IPS DF 6.9 (cell line): ENCODE measurements at regions not wholly inside any gene's neighbourhood (a gene's known extent, or its start where the extent isn't known, plus 50 kb on each side); places are given as distances from the start of the nearest gene placed in this dataset.

Source experiments
- DNase-seq: peaks from one replicate; pipeline ENCODE4 v3.0.0-alpha.2; 2013; ENCODE audit warnings: low read depth, low spot score
- H3K27ac ChIP-seq: one replicate; pipeline ENCODE4 v1.5.1; 2013; ENCODE audit warnings: low read length, control low read depth
- H3K27me3 ChIP-seq: 2 replicates; pipeline ENCODE4 v1.6.1; 2013; ENCODE audit warnings: mild to moderate bottlenecking, low read length; ENCODE audit not compliant: control insufficient read depth, insufficient read depth
- H3K36me3 ChIP-seq: 2 replicates; pipeline ENCODE4 v1.6.1; 2013; ENCODE audit warnings: low read length; ENCODE audit not compliant: control insufficient read depth, insufficient read depth
- H3K4me1 ChIP-seq: 2 replicates; pipeline ENCODE4 v1.6.1; 2013; ENCODE audit warnings: low read length; ENCODE audit not compliant: control insufficient read depth, insufficient read depth
- H3K4me3 ChIP-seq: 2 replicates; pipeline ENCODE4 v1.5.1; 2013; ENCODE audit warnings: mild to moderate bottlenecking, low read length
- H3K9me3 ChIP-seq: 2 replicates; pipeline ENCODE4 v1.6.1; 2013; ENCODE audit warnings: low read length, inconsistent platforms; ENCODE audit not compliant: control insufficient read depth, insufficient read depth
- WGBS: extraction: QIAGEN DNeasy Blood & Tissue Kit; methylation state at CpG from one replicate; pipeline ENCODE4 v1.1.7; 2013; ENCODE audit warnings: mixed read lengths, missing lambda C conversion rate; ENCODE audit not compliant: insufficient read length, insufficient coverage; 5-methylcytosine and 5-hydroxymethylcytosine counted together

DNA sequence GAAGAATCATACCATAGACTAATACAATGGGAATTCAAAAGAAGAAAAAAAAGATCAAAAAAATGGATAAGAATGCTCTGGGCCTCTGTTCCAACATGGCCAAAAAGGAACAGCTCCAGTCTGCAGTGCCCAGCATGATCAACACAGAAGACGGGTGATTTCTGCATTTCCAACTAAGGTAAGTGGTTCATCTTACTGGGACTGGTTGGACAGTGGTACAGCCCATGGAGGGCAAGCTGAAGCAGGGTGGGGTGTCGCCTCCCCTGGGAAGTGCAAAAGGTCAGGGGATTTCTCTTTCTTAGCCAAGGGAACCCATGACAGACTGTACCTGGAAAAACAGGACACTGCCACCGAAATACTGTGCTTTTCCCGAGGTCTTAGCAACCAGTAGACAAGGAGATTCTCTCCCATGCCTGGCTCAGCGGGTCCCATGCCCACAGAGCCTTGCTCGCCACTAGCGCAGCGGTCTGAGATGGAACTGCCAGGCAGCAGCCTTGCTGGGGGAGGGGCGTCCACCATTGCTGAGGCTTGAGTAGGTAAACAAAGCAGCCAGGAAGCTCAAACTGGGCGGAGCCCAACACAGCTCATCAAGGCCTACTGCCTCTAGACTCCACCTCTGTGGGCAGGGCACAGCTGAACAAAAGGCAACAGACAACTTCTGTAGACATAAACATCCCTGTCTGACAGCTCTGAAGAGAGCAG, 428.4 kb downstream of the MN1 start:
- no CpG with 5 or more reads among the region's 10 CpGs for WGBS
- Histone ChIP-seq H3K27me3 (no peaks in the 10 kb centered on the region), H3K36me3 (no peaks in the 10 kb centered on the region), H3K4me1 (no peaks in the 10 kb centered on the region), H3K27ac (no peak overlapping the region), H3K4me3 (no peak overlapping the region), H3K9me3 (no peaks in the 10 kb centered on the region)
- DNase-seq = peak; percentile 81

DNA sequence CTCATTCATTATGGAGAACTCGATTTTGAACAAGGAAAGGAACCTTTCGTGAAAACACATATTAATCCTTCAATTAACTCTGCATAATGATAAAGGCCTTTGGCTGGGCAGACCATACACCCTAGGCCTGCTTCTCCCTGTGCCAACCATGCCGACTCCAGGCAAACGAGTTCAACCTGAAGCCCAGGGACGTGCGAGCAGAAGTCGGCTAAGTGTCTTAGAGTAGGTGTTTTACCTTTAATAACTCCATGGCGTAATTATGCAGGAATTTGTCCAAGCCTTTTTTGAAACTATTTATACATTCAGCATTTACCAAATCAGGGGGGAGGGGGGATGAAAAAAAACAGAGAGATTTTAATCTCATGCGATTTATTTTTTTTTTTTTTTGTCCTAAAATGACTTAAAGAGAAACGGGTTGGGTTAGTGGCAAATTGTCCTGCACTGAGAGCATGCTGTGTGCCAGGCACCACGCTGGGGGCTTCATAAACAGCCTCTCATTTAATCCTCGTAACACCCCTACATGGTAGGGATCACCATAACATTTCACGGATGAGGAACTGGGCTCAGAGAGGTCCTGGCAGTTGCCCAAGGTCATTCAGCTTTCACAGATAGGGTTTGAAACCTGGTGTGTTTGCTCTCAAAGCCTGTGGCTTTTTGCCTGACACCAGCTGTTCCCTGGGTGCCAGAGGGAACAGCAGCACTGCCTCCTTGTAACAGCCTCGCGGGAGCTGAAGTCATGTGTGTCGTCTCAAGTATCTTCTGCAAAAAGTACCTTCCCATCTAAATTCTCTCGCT, 423.9 kb downstream of the MN1 start:
- no CpG with 5 or more reads among the region's 17 CpGs for WGBS
- Histone ChIP-seq H3K4me1 (0 out of 2 replicates have a peak, but pooled peaks cover 1% of the 10 kb centered on the region), H3K9me3 (no peaks in the 10 kb centered on the region), H3K27ac (no peak overlapping the region), H3K27me3 (no peaks in the 10 kb centered on the region), H3K4me3 (no peak overlapping the region), H3K36me3 (no peaks in the 10 kb centered on the region; the same call in 1 of the 2 replicates)
- DNase-seq = no peak

DNA sequence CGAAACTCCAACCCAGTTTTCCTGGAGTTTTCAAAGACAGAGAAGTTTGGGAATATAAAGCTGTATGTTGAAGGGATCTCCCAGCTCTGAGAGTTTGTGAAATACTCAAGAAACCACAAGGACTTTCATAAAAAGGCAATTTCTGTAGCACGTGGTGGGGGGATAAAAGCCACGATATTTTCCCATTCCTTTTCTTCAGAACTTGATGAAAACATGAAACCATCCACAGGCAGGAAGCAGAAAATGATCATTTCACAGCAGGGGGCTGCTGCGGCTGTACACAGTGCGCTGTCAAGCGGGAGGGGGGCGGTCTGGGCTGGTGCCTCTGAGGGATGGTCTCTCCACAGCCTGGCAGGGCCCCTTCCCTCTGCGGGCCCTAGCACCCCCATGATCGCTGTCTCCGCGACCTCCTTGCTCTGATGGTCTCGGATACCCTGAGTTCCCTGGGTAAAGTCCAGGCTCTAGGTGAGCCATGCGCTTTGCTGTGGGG, 423.2 kb downstream of the MN1 start:
- H3K4me3 ChIP-seq = no peak overlapping the region
- no peaks in the 10 kb centered on the region for H3K9me3 ChIP-seq
- H3K27ac ChIP-seq = no peak overlapping the region
- no peaks in the 10 kb centered on the region; the same call in 1 of the 2 replicates for H3K36me3 ChIP-seq
- no peak for DNase-seq
- no peaks in the 10 kb centered on the region for H3K27me3 ChIP-seq
- H3K4me1 ChIP-seq = 0 out of 2 replicates have a peak, but pooled peaks cover 1% of the 10 kb centered on the region
- WGBS = no CpG with 5 or more reads among the region's 13 CpGs

DNA sequence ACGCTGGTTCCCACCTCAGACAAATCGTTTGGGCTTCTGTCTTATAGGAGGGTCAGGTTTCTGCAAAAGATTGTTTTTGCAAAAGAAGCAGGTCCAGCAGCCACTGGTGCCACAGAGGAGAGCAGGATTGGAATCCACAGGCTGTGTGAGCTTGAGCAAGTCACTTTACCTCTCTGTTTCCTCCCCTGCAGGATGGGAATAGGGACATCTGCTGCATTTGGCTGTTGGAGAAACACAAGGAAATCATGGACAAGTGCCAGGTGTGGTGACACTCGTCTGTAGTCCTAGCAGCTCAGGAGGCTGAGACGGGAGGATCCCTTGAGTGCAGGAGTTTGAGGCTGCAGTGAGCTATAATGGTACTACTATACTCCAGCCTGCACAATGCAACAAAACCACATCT, 422.6 kb downstream of the MN1 start:
- H3K36me3 ChIP-seq = no peaks in the 10 kb centered on the region; the same call in 1 of the 2 replicates
- no peak for DNase-seq
- H3K27ac ChIP-seq = no peak overlapping the region
- H3K9me3 ChIP-seq = no peaks in the 10 kb centered on the region
- H3K27me3 ChIP-seq = no peaks in the 10 kb centered on the region
- no CpG with 5 or more reads among the region's 4 CpGs for WGBS
- H3K4me3 ChIP-seq = no peak overlapping the region
- H3K4me1 ChIP-seq = 0 out of 2 replicates have a peak, but pooled peaks cover 1% of the 10 kb centered on the region

DNA sequence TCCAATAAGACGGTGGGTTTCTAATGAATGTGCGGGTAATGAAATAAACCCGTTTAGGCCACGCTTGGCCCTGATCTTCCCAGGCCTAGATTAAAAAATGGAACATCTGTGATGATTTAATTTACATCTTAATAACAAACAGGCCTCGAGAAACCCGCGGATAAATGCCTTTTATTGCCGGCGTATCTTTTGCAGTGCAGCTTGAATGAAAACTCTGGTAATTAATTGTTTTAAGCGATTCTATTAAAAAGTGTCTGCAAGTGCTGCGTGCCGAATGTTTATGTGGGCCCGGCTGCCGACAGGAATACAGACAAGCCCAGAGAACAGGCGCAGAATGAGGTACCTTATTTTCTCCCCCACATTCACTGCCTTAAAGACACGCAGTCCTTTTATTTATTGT, 420.7 kb downstream of the MN1 start:
- Histone ChIP-seq H3K27me3 (no peaks in the 10 kb centered on the region), H3K9me3 (no peaks in the 10 kb centered on the region), H3K27ac (no peak overlapping the region), H3K4me1 (0 out of 2 replicates have a peak, but pooled peaks cover 1% of the 10 kb centered on the region), H3K4me3 (no peak overlapping the region), H3K36me3 (no peaks in the 10 kb centered on the region; the same call in 1 of the 2 replicates)
- no CpG with 5 or more reads among the region's 16 CpGs for WGBS
- no peak for DNase-seq

DNA sequence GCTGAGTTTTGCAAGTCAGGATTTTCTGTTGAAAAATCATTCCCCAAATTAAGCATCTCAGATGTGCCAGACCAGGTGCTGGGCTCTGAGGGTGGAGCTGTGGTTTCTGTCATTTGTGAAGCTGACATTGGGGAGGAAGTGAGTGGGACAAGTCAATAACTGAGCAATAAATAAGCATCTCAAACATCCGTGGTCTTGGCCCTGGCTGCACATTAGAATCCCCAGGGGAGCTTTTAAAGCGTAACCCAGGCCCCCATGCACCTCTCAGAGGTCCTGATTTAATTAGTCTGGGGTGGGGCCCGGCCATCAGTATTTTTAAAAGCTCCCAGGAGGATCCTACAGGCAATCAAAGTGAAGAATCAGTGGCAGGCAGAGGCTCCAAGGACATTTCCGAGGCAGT, 420.0 kb downstream of the MN1 start:
- H3K27ac ChIP-seq = no peak overlapping the region
- no peak for DNase-seq
- no peaks in the 10 kb centered on the region for H3K27me3 ChIP-seq
- H3K9me3 ChIP-seq = no peaks in the 10 kb centered on the region
- no peaks in the 10 kb centered on the region; the same call in 1 of the 2 replicates for H3K36me3 ChIP-seq
- no CpG with 5 or more reads among the region's 4 CpGs for WGBS
- 0 out of 2 replicates have a peak, but pooled peaks cover 1% of the 10 kb centered on the region for H3K4me1 ChIP-seq
- H3K4me3 ChIP-seq = no peak overlapping the region

DNA sequence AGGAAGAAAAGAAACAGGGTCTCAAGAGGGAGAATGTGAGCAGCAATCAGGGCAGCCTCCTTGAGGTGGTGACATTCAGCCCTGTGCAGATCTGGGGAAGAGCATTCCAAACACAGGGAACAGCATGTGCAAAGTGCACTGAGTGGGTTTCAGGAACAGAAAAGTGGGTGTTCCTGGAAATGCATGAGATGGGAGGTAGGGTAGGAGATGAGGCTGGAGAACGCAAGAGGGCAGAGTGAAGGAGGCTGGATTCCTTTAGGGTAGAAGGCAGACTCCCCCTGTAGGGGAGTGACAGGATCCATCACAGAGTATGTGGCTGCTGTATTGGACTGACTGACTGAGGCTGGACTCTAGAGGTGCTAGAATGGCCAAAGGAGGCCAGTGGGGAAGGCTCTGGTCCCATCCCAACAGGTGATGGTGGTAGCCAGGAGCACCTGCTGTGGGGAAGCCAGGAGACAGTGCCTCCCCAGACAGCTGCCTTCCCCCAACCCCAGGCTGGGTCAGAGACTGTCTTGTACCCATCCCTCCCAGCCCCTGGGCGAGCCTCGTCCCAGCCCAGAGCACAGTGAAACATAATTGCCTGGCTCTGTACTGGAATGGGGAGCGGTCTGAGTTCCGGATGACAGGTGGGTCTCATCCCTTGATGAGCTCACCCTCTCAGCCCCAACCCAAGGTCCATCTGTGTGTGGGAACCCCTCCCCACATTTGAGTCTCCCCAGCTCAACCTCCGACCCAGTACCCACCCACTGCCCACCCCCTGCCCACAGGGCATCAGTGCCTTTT, 419.4 kb downstream of the MN1 start:
- Histone ChIP-seq H3K4me1 (0 out of 2 replicates have a peak, but pooled peaks cover 1% of the 10 kb centered on the region), H3K4me3 (no peak overlapping the region), H3K36me3 (no peaks in the 10 kb centered on the region; the same call in 1 of the 2 replicates), H3K27ac (no peak overlapping the region), H3K27me3 (no peaks in the 10 kb centered on the region), H3K9me3 (no peaks in the 10 kb centered on the region)
- no CpG with 5 or more reads among the region's 6 CpGs for WGBS
- DNase-seq = no peak

DNA sequence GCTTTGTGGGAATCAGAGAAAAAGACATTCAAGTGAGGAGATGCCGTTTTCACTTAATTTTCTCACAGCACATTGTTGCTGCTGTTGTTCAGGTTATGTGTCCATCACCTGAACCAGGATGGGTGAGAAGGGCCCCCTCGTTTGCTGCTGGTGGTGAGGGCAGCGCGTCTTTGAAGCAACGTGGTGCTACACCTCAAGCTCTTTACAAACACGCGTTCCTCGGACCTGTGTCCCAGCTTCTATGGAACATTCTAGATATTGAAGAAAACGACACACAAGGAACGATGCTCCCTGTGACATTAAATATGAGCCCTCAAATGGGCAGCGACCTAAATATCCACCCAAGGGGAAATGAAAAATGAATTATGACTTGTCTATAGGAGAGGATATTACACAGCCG, 418.6 kb downstream of the MN1 start:
- WGBS = no CpG with 5 or more reads among the region's 12 CpGs
- H3K36me3 ChIP-seq = no peaks in the 10 kb centered on the region; the same call in 1 of the 2 replicates
- 0 out of 2 replicates have a peak, but pooled peaks cover 1% of the 10 kb centered on the region for H3K4me1 ChIP-seq
- no peaks in the 10 kb centered on the region for H3K9me3 ChIP-seq
- no peak for DNase-seq
- H3K27me3 ChIP-seq = no peaks in the 10 kb centered on the region
- no peak overlapping the region for H3K4me3 ChIP-seq
- H3K27ac ChIP-seq = no peak overlapping the region

DNA sequence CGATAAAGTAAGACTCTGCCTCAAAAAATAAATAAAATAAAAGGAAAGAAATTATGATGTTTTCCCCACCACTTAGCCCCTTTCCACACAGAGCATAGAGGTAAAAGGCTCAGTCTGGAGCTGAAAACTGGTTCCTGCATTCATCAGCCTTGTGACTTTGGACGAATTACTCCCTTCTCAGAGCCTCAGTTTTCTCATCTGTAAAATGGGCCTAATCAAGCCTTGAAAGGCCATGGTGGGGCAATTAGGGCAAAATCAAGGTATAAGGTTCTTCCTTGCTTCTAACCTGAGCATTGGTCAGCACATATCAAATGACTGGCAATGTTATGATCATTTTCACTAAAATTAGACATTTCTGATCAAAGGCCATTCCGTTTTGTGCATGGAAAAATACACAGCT, 417.7 kb downstream of the MN1 start:
- no peak for DNase-seq
- Histone ChIP-seq H3K27me3 (no peaks in the 10 kb centered on the region), H3K4me3 (no peak overlapping the region), H3K4me1 (no peaks in the 10 kb centered on the region), H3K36me3 (no peaks in the 10 kb centered on the region), H3K27ac (no peak overlapping the region), H3K9me3 (no peaks in the 10 kb centered on the region)
- no CpG with 5 or more reads among the region's 3 CpGs for WGBS
